NCI-H748 treated with DMSO at 0.1 percent for 48 hours (cell line): ENCODE measurements at regions not wholly inside any gene's neighbourhood (a gene's known extent, or its start where the extent isn't known, plus 50 kb on each side); places are given as distances from the start of the nearest gene placed in this dataset.
A peak's percentile ranks its signal among the peaks of the same experiment; 100 is the strongest.

Experiments
- DNase-seq: peaks from one replicate; lab custom pipeline; 2025; lab: John Stamatoyannopoulos, UW

DNA sequence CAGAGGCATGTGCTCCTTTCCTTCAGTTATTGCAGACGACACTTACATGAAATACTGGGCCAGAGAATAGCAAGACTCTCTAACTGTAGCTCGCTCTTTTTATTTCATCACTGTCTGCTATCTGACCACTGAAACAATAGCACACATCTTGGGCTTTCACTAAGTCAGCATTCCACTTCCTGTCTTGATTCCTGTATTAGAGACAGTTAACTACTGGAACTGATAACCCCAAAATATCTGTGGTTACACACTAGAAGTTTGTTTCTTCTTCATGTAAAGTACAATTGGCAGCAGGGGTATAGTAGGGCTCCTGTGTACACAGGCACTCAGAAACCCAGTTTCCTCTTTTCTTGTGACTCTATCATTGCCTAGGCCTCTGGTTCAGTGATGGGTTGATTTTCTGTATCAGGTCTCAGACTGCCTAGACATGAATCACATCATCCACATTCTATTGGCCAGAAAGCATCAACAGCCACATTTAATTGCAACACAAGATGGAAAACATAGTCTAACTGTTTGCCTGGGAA is 230.2 kb upstream of the CD96 start:
- no peak for DNase-seq

DNA sequence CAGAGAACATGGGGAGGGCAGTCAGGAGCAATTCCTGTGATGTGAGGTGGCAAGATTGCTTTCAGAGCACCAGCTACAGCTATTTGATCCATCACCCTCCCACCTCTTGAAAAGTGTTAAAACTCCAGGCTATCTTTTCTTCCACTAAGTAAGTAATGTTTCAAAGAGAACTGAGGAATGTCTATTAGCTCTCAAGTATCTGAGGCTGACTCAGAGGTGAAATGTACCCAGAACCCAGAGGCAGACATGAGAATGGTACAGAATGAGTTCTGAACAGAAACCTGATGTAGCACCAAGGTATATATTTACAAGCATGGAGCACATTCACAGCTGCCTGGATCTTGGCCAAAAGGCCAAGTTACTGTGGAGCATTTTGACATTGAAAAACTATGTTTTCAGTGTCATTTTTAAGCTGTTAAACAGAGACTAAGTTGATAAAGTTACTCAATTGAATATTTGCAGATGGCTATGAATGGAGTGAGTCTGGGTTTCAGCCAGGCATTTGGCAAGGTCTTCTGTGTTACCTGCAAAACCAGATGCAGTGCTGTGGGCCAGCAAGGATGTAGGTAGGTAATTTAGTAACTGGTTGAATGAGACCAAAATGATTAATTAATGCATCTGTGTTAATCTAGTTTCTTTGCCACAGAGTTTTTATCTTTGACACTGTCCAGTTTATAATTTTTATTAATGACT is 227.7 kb upstream of the CD96 start:
- no peak for DNase-seq

DNA sequence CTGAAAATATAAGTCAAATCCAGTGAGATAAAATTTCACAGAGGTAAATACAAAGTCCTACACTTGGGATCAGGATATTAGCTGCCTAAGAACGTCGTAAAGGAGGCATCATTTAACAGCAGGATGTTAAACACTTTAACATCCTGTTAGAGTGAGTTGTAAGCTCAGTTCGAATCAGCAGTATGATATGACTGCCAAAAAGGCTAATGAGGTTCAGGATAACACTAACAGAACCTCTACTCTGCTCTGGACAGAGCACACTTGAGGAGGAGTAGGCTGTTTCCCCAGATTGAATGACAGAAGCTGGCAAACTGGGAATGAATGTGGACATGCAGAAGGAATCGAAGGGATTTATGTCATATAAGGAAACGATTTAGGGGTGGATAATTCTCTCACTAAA is 227.1 kb upstream of the CD96 start:
- no peak for DNase-seq

DNA sequence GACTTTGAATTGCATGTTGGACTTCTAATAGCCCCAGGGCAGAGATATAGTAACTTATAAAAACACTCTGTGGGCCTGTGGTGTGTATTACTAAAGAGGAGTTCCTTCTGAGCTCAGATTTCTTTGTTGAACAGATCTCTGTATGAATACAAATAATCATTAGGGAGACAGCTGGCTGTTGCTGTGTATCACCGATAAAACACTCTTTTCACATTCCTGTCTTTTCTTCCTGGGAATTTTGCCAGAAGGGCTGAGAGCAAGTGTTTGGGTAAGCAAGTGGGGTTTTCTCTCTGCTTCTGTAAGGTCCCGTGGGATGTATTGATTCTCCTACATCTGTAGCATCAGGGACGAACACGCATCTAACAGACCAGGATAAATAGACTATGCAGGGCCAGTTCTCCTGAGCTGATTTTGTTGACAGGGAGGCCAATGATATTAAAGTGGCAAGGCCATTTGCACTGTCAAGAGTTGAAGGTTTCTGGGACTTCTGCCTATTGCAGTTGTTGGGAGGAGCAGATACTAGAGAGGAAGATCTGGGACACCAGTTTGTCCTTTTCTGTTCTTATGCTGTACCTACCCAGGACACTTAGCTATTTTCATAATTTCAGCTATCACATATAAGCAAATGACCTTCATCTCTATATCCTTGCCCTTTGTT is 225.9 kb upstream of the CD96 start:
- peak; percentile 17 for DNase-seq

DNA sequence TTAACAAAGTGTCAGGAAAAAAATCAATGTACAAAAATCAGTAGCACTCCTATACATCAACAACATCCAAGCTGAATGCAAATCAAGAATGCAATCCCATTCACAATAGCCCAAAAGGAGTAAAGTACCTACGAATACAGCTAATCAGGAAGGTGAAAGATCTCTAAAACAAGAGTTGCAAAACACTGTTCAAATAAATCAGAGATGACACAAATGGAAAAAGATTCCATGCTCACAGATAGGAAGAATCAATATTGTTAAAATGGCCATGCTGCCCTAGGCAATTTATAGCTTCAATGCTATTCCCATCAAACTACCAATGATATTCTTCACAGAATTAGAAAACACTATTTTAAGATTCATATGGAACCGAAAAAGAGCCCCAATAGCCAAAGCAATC is 223.7 kb upstream of the CD96 start:
- DNase-seq = no peak

DNA sequence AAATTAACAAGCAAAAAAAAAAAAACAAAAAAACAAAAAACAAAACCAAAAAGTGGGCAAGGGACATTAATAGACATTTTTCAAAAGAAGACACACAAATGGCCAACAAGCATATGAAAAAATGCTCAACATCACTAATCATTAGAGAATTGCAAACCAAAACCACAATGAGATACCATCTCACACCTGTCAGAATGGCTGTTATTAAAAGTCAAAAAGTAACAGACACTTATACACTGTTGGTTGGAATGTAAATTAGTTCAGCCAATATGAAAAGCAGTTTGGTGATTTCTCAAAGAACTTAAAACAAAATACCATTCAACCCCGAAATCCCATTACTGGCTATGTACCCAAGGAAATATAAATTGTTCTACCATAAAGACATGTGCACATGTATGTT is 222.4 kb upstream of the CD96 start:
- DNase-seq = no peak

DNA sequence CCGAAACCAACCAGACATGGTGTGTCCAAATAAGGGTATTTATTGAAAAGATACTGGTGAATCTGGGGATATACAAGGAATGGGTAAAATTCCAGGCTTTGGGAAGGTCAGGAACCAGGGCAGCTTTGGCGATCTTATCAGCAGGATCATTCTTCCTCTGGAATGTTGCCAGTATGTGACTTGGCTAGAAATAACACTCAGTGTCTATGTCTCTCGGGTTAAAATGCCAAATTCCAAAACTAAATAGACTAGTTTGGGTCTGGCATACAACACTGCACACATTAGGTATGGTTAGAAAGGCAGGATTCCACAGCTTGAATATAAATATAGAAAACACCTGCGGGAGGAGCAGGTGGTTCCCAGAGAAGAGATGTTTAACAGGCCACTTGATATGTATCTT is 220.2 kb upstream of the CD96 start:
- DNase-seq = no peak

DNA sequence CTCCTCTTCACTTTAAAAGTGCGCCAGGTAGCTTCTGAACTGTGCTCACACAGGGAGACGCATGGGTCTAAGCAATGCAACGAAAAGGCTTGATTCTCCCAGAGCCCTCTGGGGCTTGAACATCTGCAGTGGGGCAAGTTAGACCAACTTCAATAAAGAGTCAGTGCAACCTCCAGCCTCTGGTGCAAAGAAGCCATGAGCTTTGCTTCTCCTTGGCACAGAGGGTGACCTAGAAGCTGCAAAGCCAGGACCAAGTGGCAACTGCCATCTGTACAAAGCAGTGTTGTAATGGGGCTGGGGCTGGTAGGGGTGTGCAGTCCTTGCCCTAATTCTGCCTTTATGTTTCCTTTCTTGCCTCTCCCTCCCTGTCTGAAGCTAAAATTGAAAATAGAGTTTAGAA is 219.0 kb upstream of the CD96 start:
- no peak for DNase-seq

DNA sequence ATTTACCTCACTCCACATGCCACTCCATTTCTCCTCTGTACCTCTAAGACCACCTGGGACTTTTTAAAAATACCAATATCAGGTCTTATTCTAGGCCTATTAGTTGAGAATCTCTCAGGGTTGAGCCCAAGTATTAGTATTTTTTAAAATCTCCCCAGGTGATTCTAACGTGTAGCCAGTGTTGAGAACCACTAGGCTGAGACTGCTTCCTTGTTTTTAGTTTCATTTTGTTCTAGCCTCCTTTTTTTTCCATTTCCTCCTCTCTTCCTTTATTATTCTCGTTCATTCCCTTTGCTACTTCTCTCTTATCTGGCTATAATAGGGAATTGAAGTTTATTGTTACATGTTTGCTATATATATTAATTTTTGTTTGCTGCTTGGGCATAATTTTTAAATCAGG is 217.8 kb upstream of the CD96 start:
- DNase-seq = no peak

DNA sequence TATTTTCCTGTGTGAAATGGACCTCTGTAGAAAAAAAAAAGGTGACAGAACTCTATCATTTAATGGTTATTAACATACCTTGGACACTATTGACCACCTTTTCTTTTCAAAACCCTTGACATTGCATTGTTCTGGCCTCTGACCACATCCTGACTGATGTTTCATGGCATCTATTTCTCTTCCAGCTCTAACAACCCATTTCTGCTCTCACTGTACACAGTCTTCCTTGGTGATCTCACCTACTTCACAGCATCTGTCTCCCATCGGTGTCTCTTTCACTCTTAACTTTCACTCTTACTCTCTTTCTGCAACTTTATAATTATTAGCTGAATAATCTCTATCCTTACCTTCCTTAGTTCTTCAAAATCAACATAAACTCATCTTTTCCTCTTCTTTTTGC is 217.4 kb upstream of the CD96 start:
- DNase-seq = no peak

DNA sequence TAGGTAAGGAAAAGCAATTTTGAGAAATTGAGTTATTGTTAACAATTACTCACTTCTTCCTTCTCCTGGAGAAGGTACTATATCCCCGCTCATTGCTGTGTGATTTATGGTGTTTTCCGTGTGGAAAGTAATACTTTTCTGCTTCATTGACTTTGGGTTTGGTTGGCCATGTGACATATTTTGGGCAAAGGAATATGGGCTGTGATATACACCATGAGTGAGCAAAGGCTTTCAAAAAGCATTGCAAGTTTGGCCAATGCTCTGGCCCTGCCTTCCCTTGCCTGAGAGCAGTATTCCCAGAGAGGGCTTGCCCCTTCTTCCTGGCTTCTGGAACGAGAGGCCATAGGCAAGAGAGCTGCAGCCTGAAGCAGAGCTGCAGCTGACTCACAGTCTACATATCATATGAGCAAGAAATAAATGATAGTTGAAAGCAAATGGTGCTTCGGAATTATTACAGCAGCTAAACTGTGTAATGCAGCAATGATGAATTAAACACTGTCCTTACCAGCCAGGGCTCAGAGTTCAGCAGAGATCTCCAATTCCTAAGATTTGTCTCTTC is 216.8 kb upstream of the CD96 start:
- DNase-seq = no peak

DNA sequence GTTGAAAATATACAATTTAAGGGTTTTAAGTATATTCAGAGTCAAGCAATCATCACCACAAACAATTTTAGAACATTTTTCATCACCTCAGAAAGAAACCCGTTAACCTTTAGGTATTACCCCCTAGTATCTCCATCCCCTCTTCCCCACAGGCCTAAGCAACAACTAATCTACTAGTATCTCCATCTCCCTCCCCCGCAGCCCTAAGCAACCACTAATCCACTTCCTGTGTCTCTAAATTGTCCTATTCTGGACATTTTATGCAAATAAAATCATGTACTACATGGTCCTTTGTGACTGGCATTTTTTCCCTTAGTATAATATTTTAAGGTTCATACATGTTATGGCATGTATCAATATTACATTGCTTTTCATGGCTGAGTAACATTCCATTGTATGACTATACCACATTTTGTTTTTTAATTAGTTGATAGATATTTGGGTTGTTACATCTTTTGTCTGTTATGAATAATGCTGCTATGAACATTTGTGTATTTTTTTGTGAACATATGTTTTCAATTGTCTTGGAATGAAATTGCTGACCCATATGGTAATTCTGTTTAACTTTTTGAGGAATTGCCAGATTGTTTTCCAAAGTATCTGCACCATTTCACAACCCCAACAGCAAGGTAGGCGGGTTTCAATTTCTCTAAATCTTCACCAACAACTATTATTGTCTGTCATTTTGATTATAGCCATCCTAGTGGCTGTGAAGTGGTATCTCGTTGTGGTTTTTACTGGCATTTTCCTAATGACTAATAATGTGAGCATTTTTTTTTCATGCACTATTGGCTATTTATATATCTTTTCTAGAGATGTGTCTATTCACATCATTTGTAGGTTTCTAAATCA is 215.6 kb upstream of the CD96 start:
- no peak for DNase-seq

DNA sequence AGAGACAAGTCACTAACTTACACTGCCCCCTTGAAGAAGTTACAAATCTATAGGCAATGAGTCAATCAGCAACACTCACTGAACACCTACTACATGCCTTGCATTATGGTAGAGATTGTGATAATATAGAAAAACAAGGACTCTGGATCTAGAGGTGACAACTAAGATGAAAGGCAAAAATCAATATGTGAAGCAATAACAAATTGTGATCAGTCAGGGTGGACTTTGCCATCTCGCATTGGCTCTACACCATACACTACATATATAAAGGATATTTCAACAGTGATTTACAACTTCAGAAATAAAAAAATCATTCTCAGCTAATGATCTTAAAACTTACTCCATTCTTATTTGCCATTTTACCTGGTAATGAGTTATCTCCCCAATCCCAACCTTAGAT is 210.7 kb upstream of the CD96 start:
- no peak for DNase-seq

DNA sequence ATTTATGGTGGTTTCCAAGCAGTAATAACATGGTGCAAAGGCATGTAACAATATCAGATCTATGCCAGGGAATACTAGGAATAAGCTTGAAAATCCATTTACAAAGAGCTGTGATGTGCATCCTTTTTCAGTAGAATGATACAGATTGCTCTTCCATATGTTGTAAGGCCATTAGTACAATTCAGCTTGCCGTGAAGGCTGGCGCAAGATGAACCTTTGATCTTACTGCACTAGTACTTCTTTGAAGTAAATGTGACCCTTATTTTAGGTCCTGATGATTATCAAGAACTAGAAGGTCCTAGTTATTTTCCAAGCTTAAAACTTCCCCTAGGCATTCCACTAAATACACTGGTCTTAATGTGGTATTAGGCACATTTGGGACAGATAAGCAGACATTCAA is 210.1 kb upstream of the CD96 start:
- DNase-seq = no peak

DNA sequence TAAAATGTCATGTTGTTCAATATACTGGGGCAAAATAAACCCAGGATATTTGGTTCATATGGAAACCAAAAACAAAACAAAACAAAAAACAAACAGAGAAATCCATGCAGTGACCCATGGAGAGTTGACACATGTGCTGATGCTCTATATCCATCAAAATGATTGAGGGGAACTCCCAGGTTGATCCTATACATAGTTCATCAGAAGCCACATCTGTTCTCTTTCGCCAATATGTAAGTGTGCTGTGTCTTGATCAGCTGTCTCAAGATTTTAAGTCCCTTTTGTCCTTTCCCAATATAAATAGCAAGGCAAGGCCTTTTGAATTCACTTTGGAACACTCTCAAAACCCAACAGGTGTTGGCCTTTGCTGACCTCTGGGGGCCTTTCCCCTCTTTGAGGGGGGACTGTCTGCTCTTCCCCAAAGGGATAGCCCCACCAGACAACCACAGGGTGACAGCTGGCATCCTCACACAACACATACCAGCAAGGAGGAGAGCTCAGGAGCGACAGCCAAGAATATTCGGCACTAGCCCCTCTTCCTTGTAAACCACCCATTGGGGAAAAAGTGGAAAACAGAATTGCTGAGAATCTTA is 209.4 kb upstream of the CD96 start:
- DNase-seq = no peak

DNA sequence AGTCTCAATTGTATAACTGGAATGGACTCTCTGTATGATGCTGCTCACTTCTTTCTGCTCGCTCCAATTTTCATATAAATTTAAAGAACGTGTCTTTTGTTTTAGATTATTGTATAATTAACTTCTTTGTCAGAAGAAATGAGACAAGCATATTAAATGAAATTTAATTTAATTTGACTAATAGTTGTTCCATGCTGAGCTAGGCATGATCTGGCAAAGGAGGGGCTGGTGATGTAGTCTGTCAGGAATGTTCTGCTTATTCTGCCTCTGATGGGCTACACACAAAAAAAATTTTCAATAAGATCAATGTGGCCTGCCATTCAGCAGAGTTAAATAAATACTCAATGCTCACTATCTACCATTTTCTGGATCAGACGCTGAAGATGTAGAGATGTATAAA is 208.4 kb upstream of the CD96 start:
- no peak for DNase-seq

DNA sequence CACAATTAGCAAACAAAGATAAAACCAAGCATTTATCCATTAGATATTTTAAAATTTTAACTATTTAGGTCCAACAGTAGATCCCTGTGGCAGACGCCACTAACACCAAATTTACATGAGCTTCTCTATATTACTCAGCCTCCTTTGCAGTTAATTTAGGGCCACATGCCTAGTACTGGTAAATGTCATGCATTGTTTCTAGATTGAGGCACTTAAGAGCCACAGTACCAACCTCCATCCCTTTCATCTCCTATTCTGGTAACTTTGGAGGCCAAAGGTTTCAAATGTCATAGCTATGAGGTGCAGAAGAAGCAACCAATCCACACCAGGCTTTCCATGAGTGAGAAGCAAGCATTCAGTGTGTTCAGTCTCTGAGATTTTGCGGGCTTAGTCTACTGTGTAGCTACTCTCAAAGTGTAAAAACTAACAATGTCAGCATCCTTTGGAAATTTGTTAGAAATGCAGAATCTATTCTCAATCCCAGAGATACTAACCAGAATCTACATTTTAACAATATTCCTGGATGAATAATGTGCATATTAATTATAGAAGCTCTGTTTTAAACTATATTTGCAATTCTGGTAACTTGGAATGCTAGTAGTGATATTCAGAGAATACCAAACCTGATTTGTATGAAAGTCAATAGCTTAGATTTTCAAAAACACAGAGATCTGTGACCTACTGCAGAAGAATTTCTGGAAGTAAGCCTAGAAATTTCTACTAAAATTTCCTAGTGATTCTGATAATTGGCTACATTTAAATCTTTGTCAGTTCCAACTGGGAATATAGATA is 206.3 kb upstream of the CD96 start:
- no peak for DNase-seq

DNA sequence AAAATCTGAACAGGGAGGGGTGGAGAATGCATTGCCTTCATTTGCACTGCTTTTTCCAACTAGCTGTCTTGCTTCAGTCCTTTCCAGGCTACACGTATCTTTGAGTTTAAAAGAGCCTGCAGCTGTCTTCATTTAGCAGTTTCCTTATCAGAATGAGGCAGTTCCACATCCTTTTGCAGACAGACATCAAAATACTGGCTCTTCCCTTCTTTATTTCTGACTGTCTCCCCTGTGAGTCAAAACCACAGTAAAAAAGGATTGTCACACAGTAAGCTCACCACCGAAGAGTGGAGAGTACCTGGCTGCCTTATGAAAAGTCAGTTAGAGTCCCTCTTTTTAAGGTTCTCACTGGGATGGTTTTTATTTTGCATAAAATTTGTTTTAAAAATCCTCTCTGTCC is 205.5 kb upstream of the CD96 start:
- no peak for DNase-seq

DNA sequence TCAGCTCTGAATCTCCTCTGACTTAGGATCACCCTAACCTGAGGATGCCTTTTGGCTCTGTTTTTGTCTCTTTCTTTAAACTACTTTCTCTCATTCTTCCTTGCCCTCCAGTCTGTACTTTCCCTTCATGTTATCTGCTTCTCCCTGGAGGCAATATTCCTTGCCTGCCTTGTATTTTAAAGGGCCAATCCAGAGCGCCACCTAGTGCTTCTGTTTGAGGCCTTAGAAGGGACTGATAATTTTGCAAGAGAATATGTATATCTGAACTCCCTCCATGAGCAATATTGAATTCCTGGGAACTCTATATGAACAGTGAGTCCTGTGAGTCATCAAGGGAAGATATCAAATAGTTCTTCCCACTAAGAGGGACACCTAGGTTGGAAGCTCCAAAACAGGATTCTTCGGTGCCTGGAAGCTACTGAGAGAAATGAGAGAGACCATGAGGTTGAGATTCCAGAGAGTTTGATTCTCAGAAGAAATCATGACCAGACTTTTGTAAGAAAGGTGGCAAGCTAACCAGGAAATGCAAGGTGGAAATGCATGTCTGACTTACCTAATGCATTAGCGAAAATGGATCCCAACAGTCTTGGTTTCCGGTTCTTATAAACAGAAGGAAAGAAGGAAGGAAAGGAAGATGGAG is 203.8 kb upstream of the CD96 start:
- DNase-seq = peak; percentile 21

DNA sequence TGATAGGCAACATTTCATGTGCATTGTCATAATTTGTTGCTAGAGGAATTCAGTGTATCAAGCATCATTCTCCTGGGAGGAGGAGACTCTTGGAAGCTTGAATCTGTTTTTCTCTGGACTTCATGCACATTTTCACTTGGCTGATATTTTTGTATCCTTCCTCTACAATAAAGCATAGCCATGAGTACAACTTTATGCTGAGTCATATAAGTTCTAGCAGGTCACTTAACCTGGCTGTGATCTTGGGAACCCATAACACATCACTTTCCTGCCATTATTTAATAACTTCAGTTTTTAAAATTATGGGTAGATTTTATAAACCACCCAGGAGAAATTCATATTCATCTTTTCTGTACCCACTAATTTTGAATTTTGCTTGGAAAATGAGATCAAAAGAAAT is 203.0 kb upstream of the CD96 start:
- DNase-seq = no peak

DNA sequence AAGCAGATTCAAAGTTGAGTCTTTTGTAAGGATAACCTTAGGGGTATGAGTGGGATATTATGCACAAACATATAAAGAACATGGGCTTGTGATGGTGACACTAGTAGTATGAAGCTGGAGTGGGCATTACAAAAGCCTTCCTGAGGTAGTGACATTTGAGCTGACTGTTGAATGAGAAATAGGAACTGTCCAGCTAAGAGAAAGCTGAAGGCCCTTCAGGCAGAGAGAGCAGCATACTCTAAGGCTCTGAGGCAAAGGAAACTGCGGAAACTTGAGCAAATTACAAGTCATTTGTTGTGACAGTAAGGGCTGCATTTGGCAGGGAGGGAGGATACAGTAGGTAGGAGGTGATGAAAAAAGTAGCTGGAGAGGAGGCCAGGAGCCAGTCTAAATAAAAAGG is 190.7 kb upstream of the CD96 start:
- DNase-seq = no peak
